ENCODE measurements at regions not wholly inside any gene's neighbourhood (a gene's known extent, or its start where the extent isn't known, plus 50 kb on each side); places are given as distances from the start of the nearest gene placed in this dataset.

- no peak for DNase-seq
- intact Hi-C loops (cut with DNase I), result no loop called here
- Histone ChIP-seq H3K9me3 (no peaks in the 10 kb centered on the region), H3K4me3 (no peak overlapping the region), H3K4me1 (ENCODE audit: insufficient read depth) (no peaks in the 10 kb centered on the region), H3K36me3 (no peaks in the 10 kb centered on the region), H3K27ac (no peak overlapping the region), H3K27me3 (no peaks in the 10 kb centered on the region)
- 84 to 87% (median 86%) methylated on average over 8 of the region's 8 CpGs for whole genome bisulfite sequencing, 3 donors
- TF ChIP-seq EP300 (IDR thresholded peaks at IDR 0.05) (no peak), POLR2A (IDR thresholded peaks at IDR 0.05) (no peak)
- TF ChIP-seq, protein P1, sequence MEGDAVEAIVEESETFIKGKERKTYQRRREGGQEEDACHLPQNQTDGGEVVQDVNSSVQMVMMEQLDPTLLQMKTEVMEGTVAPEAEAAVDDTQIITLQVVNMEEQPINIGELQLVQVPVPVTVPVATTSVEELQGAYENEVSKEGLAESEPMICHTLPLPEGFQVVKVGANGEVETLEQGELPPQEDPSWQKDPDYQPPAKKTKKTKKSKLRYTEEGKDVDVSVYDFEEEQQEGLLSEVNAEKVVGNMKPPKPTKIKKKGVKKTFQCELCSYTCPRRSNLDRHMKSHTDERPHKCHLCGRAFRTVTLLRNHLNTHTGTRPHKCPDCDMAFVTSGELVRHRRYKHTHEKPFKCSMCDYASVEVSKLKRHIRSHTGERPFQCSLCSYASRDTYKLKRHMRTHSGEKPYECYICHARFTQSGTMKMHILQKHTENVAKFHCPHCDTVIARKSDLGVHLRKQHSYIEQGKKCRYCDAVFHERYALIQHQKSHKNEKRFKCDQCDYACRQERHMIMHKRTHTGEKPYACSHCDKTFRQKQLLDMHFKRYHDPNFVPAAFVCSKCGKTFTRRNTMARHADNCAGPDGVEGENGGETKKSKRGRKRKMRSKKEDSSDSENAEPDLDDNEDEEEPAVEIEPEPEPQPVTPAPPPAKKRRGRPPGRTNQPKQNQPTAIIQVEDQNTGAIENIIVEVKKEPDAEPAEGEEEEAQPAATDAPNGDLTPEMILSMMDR (IDR thresholded peaks at IDR 0.05), result no peak
Observed at GRCh38 chr7:115763347-115763746, 267.2 kb downstream of the TFEC start.

GRCh38 chr7:115758025-115758424, 272.5 kb downstream of the TFEC start:
- Histone ChIP-seq H3K36me3 (no peaks in the 10 kb centered on the region), H3K4me3 (no peak overlapping the region), H3K4me1 (ENCODE audit: insufficient read depth) (no peaks in the 10 kb centered on the region), H3K27ac (no peak overlapping the region), H3K9me3 (no peaks in the 10 kb centered on the region), H3K27me3 (no peaks in the 10 kb centered on the region)
- TF ChIP-seq POLR2A (IDR thresholded peaks at IDR 0.05) (no peak), EP300 (IDR thresholded peaks at IDR 0.05) (no peak)
- TF ChIP-seq, protein P1 (IDR thresholded peaks at IDR 0.05), result no peak
- 68 to 73% (median 71%) methylated on average over 3 of the region's 3 CpGs for WGBS, 3 donors
- no peak for DNase-seq
- intact Hi-C loops (cut with DNase I), result no loop called here

GRCh38 chr7:115754226-115754625, 276.3 kb downstream of the TFEC start:
- no peaks in the 10 kb centered on the region for H3K4me1 ChIP-seq (ENCODE audit: insufficient read depth)
- no peak for DNase-seq
- H3K9me3 ChIP-seq, result no peaks in the 10 kb centered on the region
- TF ChIP-seq, protein P1 (IDR thresholded peaks at IDR 0.05), result no peak
- TF ChIP-seq EP300 (IDR thresholded peaks at IDR 0.05) (no peak), POLR2A (IDR thresholded peaks at IDR 0.05) (no peak)
- no peaks in the 10 kb centered on the region for H3K27me3 ChIP-seq
- H3K27ac ChIP-seq, result no peak overlapping the region
- no peak overlapping the region for H3K4me3 ChIP-seq
- 82 to 89% (median 87%) methylated on average over 2 of the region's 2 CpGs for WGBS, 3 donors
- intact Hi-C loops (cut with DNase I), result no loop called here
- no peaks in the 10 kb centered on the region for H3K36me3 ChIP-seq

- Histone ChIP-seq H3K9me3 (no peaks in the 10 kb centered on the region), H3K27me3 (no peaks in the 10 kb centered on the region), H3K4me3 (no peak overlapping the region), H3K36me3 (no peaks in the 10 kb centered on the region), H3K27ac (no peak overlapping the region), H3K4me1 (ENCODE audit: insufficient read depth) (no peaks in the 10 kb centered on the region)
- TF ChIP-seq POLR2A (IDR thresholded peaks at IDR 0.05), result no peak
- TF ChIP-seq, protein P1 (IDR thresholded peaks at IDR 0.05), result no peak
- TF ChIP-seq EP300 (IDR thresholded peaks at IDR 0.05), result no peak
- DNase-seq, result peak in 1 of 5 donors; percentile 26
- intact Hi-C loops (cut with DNase I), result no loop called here
- WGBS, 3 donors, result 85 to 87% (median 86%) methylated on average over 6 of the region's 6 CpGs
Observed at GRCh38 chr7:115749924-115750323, 280.6 kb downstream of the TFEC start.

Measured in ovary (tissue), 7 donors.